Mucosa of descending colon (tissue), 3 donors: ENCODE measurements at regions not wholly inside any gene's neighbourhood (a gene's known extent, or its start where the extent isn't known, plus 50 kb on each side); places are given as distances from the start of the nearest gene placed in this dataset.

Experiments used
- ATAC-seq: fragments of 200-7000 bp; cut with Tn5 transposase; one replicate; pipeline ENCODE4 v1.9.1; 2020; ENCODE audit warnings: mild to moderate bottlenecking, moderate library complexity
- DNase-seq, 3 donors: peaks; one replicate each; pipeline ENCODE4 v3.0.0-alpha.2; 2020
- H3K36me3 ChIP-seq: fragments of 200-600 bp; one replicate; pipeline ENCODE4 v1.8.0; 2021; ENCODE audit warnings: low read depth, mild to moderate bottlenecking
- H3K4me1 ChIP-seq: fragments of 200-600 bp; one replicate; pipeline ENCODE4 v1.8.0; 2021; ENCODE audit warnings: low read depth, mild to moderate bottlenecking
- H3K4me3 ChIP-seq: fragments of 200-600 bp; one replicate; pipeline ENCODE4 v1.8.0; 2021; ENCODE audit warnings: mild to moderate bottlenecking
- H3K9me3 ChIP-seq: fragments of 200-600 bp; one replicate; pipeline ENCODE4 v1.8.0; 2021; ENCODE audit warnings: mild to moderate bottlenecking
- CTCF ChIP-seq: fragments of 200-600 bp; IDR thresholded peaks from one replicate; pipeline ENCODE4 v1.8.0; 2022; ENCODE audit warnings: antibody characterized with exemption, mild to moderate bottlenecking
- intact Hi-C, 2 donors: fragments of 100-400 bp; cut with DNase I in 1 of 2; cut with micrococcal nuclease in 1 of 2; formaldehyde crosslinking; loops; one replicate each; pipeline versions ENCODE4 v1.11.0 to v1.11.1; 2022; cut with DNase I, micrococcal nuclease
- donor health status: DM: no; HTN: no; CAD: no; lungs with moderate emphysema.
- donor health status: DM: no; HTN: no; CAD: no.
- donor health status: DM: no; HTN: yes; CAD: no.

- DNase-seq (peak in 1 of 3 donors; percentile 38), ATAC-seq (no peak)
- no peak for TF ChIP-seq CTCF
- no peaks in the 10 kb centered on the region for H3K4me1 ChIP-seq
- no peak overlapping the region for H3K4me3 ChIP-seq
- H3K9me3 ChIP-seq, result no peaks in the 10 kb centered on the region
- no peaks in the 10 kb centered on the region for H3K36me3 ChIP-seq
- intact Hi-C loops, result no loop called here
These were observed 96.6 kb upstream of the CIBAR2 start for GRCh38 chr16:85208643-85209520.

DNA sequence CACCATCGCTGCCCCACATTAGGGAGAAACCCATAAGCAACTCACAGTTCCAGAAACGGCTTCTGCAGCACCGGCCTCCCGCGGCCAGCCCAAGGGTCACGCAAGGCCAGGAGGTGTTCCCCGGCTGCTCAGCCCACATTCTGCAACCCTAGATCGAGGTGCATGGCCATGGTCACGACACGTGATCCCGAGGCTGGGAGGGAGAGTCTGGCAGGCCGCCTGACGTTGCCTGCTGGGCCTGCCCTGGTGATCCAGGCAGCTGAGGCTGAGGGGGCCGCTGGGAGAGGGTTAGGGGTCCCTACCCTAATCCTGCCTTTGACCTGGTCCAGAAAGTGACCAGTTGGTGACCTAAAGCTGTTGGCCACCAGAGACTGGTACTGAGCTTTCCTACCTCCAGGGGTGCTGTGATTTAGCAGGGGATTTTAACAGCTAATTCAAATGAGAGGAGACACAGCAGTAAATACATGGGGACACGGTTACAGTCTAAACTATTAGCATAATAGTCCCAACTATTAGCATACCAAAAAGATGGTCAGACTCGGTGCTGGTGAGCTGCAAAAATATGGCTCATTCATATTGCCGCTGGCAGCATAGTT, 97.4 kb upstream of the CIBAR2 start:
- Histone ChIP-seq H3K4me3 (no peak overlapping the region), H3K9me3 (no peaks in the 10 kb centered on the region), H3K4me1 (no peaks in the 10 kb centered on the region), H3K36me3 (no peaks in the 10 kb centered on the region)
- DNase-seq (peak in 1 of 3 donors; percentile 34), ATAC-seq (no peak)
- intact Hi-C loops, result no loop called here
- TF ChIP-seq CTCF, result no peak

GRCh38 chr16:85210423-85211169, 98.3 kb upstream of the CIBAR2 start:
- Histone ChIP-seq H3K4me3 (no peak overlapping the region), H3K36me3 (no peaks in the 10 kb centered on the region), H3K9me3 (no peaks in the 10 kb centered on the region), H3K4me1 (no peaks in the 10 kb centered on the region)
- intact Hi-C loops, result no loop called here
- no peak for TF ChIP-seq CTCF
- DNase-seq (no peak), ATAC-seq (no peak)

DNA sequence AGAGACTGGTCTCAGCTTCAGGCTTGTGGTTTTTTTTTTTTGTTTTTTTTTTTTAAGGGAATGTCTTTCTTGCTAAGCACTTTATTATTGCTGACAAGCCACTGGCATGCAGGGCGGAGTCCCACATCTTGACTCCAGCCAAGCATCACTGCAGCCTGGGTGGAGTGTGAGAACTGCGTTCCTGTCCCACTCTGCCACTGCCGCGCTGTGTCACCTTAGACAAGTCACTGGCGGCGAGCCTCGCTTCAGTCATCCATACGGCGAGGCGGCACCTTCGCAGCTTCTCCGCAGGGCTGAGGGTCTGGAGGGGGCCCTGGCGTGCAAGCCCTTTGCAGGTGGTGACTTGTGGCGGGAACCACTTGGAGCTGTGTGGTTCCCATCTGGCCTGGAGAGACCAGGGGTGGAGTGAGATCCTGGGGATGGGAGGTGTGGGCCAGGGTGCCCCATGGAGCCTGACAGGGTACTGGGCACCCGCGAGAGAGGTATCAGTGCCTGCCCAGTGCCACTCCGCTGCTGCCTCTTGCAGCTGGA, 99.1 kb upstream of the CIBAR2 start:
- intact Hi-C loops, result no loop called here
- no peak for ATAC-seq
- H3K4me1 ChIP-seq, result no peaks in the 10 kb centered on the region

More for the DNA sequence above, 99.1 kb upstream of the CIBAR2 start:
- no peak for DNase-seq
- Histone ChIP-seq H3K4me3 (no peak overlapping the region), H3K36me3 (no peaks in the 10 kb centered on the region), H3K9me3 (no peaks in the 10 kb centered on the region)
- TF ChIP-seq CTCF, result no peak
